IPS DF 4.7 (cell line): ENCODE measurements at regions not wholly inside any gene's neighbourhood (a gene's known extent, or its start where the extent isn't known, plus 50 kb on each side); places are given as distances from the start of the nearest gene placed in this dataset.

Experiments
- DNase-seq: peaks from one replicate; pipeline ENCODE4 v3.0.0-alpha.2; 2013; ENCODE audit warnings: low spot score; ENCODE audit errors: extremely low read depth

- no peak for DNase-seq
Measured at GRCh38 chr2:12965540-12966269, 249.0 kb downstream of the TRIB2 start.

- DNase-seq = no peak
Measured at GRCh38 chr2:12967804-12968203, 251.1 kb downstream of the TRIB2 start.

GRCh38 chr2:12968399-12968798 is 251.7 kb downstream of the TRIB2 start:
- no peak for DNase-seq

GRCh38 chr2:12970861-12971260 is 254.1 kb downstream of the TRIB2 start:
- DNase-seq = no peak

- DNase-seq = no peak
Measured at GRCh38 chr2:12971581-12972365, 255.0 kb downstream of the TRIB2 start.

GRCh38 chr2:12978066-12978835 is 261.5 kb downstream of the TRIB2 start:
- no peak for DNase-seq

GRCh38 chr2:12979066-12979465 is 262.3 kb downstream of the TRIB2 start:
- no peak for DNase-seq

GRCh38 chr2:12980817-12981216 is 264.1 kb downstream of the TRIB2 start:
- no peak for DNase-seq

GRCh38 chr2:12982149-12982584 is 265.4 kb downstream of the TRIB2 start:
- no peak for DNase-seq

- no peak for DNase-seq
Measured at GRCh38 chr2:12987246-12987645, 270.5 kb downstream of the TRIB2 start.

GRCh38 chr2:12988279-12988678 is 271.5 kb downstream of the TRIB2 start:
- no peak for DNase-seq

GRCh38 chr2:12990523-12990922 is 273.8 kb downstream of the TRIB2 start:
- no peak for DNase-seq

GRCh38 chr2:12998685-12999084 is 281.9 kb downstream of the TRIB2 start:
- DNase-seq = no peak

- DNase-seq = no peak
Measured at GRCh38 chr2:13000664-13001363, 284.1 kb downstream of the TRIB2 start.

GRCh38 chr2:13001408-13001807 is 284.7 kb downstream of the TRIB2 start:
- DNase-seq = no peak

GRCh38 chr2:13002536-13003331 is 286.0 kb downstream of the TRIB2 start:
- no peak for DNase-seq

- DNase-seq = no peak
Measured at GRCh38 chr2:13003500-13003899, 286.8 kb downstream of the TRIB2 start.

- DNase-seq = no peak
Measured at GRCh38 chr2:13005048-13005447, 288.3 kb downstream of the TRIB2 start.

GRCh38 chr2:13005761-13006335 is 289.1 kb downstream of the TRIB2 start:
- DNase-seq = no peak

- DNase-seq = no peak
Measured at GRCh38 chr2:13006426-13006825, 289.7 kb downstream of the TRIB2 start.
